ENCODE measurements at regions not wholly inside any gene's neighbourhood (a gene's known extent, or its start where the extent isn't known, plus 50 kb on each side); places are given as distances from the start of the nearest gene placed in this dataset.

DNA sequence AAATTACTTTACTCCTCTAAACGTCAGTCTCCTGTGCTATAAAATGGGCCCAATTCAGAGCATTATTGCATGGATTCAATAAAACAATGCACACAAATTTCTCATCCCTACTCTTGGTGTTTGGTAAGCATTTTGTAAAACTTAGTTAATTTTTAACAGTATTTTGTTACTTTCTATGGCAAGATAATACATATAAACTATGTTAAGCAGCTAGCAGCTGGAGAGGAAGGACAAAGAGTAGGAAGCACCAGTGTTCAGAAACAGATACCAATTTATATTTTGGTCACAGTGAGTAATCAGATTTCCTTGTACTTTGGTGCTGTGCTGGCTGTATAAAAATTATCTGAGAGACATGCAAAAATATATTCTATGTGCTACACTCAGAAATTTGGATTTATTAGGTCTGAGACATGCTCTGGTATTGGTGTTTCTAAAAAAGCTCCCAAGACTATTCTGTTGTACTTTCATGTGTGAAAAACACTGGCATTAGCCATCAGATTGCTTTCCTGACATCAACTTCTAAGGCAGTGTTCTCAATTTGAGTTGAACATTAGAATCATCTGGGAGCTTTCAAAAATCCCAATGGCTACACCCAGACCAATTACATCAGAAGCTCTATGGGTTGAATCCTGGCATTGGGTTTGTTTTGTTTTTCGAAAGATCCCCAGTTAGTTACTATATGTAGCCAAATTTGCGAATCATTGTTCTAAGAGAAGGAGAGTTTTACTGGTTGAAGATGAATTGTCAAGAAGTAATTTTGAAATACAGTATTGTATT, 100.3 kb upstream of the C1orf87 start:
- H3K27me3 ChIP-seq (ENCODE audit: control insufficient read depth, insufficient read depth, low read length): no peaks in the 10 kb centered on the region
- TF ChIP-seq, protein P1, sequence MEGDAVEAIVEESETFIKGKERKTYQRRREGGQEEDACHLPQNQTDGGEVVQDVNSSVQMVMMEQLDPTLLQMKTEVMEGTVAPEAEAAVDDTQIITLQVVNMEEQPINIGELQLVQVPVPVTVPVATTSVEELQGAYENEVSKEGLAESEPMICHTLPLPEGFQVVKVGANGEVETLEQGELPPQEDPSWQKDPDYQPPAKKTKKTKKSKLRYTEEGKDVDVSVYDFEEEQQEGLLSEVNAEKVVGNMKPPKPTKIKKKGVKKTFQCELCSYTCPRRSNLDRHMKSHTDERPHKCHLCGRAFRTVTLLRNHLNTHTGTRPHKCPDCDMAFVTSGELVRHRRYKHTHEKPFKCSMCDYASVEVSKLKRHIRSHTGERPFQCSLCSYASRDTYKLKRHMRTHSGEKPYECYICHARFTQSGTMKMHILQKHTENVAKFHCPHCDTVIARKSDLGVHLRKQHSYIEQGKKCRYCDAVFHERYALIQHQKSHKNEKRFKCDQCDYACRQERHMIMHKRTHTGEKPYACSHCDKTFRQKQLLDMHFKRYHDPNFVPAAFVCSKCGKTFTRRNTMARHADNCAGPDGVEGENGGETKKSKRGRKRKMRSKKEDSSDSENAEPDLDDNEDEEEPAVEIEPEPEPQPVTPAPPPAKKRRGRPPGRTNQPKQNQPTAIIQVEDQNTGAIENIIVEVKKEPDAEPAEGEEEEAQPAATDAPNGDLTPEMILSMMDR (IDR thresholded peaks at IDR 0.05; ENCODE audit: insufficient read depth, low read length, poor library complexity, severe bottlenecking): no peak
- no peaks in the 10 kb centered on the region for H3K36me3 ChIP-seq (ENCODE audit: control insufficient read depth, insufficient read depth, low read length)
- no peak for DNase-seq (ENCODE audit: low read depth)
- H3K4me3 ChIP-seq (ENCODE audit: low read depth, low read length): no peak overlapping the region

DNA sequence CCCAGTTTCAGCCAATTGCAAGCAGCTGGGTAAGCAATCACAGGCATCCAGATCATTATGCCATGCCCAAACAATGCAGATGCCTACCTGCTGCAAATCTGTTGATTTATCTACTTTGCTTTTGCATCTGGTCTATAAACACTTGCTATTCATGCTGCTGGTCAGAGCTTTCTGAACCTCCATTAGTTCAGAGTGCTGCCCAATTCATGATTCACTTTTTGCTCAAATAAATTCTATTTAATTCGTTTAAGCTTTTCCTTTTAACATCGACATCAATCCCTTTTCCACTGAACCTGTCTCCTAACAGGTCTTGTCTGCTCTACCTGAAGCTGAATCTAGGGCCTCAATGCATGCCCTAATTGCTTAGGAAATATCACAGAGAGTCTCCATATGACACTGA, 99.4 kb upstream of the C1orf87 start:
- H3K4me3 ChIP-seq (ENCODE audit: low read depth, low read length): no peak overlapping the region
- H3K27me3 ChIP-seq (ENCODE audit: control insufficient read depth, insufficient read depth, low read length): no peaks in the 10 kb centered on the region
- DNase-seq (ENCODE audit: low read depth): no peak
- TF ChIP-seq, protein P1 (IDR thresholded peaks at IDR 0.05; ENCODE audit: insufficient read depth, low read length, poor library complexity, severe bottlenecking): no peak
- H3K36me3 ChIP-seq (ENCODE audit: control insufficient read depth, insufficient read depth, low read length): no peaks in the 10 kb centered on the region

DNA sequence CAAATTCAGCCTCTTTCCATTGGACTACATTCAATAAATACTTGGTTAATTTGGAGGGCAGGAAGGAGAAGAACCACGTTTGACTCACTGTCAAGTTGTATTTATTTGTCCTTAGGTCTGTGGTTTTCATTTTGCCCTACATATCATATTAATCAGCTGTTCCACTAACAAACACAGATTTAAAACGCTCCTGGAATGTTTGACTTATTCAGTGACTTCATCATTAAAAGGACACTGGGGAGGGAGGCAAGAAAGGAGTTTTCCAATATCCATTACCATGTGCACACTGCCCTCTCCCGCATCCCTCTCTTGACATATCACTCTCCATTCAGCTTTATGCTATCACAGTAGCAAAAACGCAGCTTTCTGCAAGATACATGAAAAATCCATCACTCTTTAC, 98.2 kb upstream of the C1orf87 start:
- H3K27me3 ChIP-seq (ENCODE audit: control insufficient read depth, insufficient read depth, low read length): no peaks in the 10 kb centered on the region
- no peaks in the 10 kb centered on the region for H3K36me3 ChIP-seq (ENCODE audit: control insufficient read depth, insufficient read depth, low read length)
- DNase-seq (ENCODE audit: low read depth): no peak
- H3K4me3 ChIP-seq (ENCODE audit: low read depth, low read length): no peak overlapping the region
- TF ChIP-seq, protein P1 (IDR thresholded peaks at IDR 0.05; ENCODE audit: insufficient read depth, low read length, poor library complexity, severe bottlenecking): no peak

DNA sequence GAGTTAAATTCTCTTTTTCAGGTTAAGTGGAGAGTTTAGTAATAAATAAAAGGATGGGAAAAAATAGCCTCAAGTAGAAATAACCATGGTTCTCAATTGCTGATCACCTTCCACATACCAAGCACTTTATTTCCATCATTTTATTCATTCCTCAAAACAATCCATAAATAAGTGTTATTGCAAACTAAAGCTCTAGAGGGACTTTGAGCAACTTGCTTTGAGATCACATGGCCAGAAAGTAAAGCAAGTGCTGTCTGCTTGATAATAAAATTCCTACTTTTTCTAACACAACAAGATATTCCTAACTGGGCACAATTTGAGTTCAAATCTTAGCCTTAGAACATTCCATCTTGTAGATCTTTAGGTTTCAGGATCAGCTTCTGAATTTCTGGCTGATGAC, 97.1 kb upstream of the C1orf87 start:
- Histone ChIP-seq H3K4me3 (ENCODE audit: low read depth, low read length) (no peak overlapping the region), H3K27me3 (ENCODE audit: control insufficient read depth, insufficient read depth, low read length) (no peaks in the 10 kb centered on the region), H3K36me3 (ENCODE audit: control insufficient read depth, insufficient read depth, low read length) (no peaks in the 10 kb centered on the region)
- TF ChIP-seq, protein P1 (IDR thresholded peaks at IDR 0.05; ENCODE audit: insufficient read depth, low read length, poor library complexity, severe bottlenecking): no peak
- DNase-seq (ENCODE audit: low read depth): no peak

DNA sequence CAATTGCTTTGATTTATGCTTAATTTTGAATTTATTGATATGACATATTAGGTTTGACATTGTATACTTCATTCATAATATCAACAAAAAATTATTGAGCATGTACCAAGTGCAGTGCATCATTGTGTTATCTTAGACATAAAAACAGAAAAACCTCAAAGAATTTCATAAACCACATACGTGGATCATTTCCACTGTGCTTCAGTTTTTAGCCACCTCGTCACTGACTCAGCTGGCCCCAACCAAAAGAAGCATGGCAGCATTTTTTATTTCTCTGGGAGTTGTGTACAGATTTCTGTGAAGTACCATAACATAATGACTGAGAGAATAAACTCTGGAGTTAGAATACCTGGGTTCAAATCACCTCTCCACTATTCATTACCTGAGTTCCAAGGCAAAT, 95.6 kb upstream of the C1orf87 start:
- Histone ChIP-seq H3K36me3 (ENCODE audit: control insufficient read depth, insufficient read depth, low read length) (no peaks in the 10 kb centered on the region), H3K4me3 (ENCODE audit: low read depth, low read length) (no peak overlapping the region), H3K27me3 (ENCODE audit: control insufficient read depth, insufficient read depth, low read length) (no peaks in the 10 kb centered on the region)
- TF ChIP-seq, protein P1 (IDR thresholded peaks at IDR 0.05; ENCODE audit: insufficient read depth, low read length, poor library complexity, severe bottlenecking): no peak
- no peak for DNase-seq (ENCODE audit: low read depth)

DNA sequence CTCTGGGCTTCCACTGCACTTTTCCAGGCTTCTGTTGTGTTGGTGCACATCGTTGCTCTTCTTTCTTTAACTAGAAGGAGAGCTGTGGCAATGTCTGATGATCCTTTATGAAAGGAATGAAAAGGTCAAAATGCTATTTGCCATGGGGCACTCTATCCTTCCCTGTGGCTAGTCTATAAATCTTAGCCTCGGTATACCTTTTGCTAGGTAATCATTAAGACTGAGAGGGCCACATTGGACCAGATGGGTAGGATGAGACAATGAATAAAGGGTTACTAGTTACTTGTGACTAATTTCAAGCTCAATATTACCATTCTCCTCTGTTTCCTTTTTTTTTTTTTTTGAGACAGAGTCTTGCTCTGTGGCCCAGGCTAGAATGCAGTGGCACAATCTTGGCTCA, 89.4 kb upstream of the C1orf87 start:
- Histone ChIP-seq H3K4me3 (ENCODE audit: low read depth, low read length) (no peak overlapping the region), H3K27me3 (ENCODE audit: control insufficient read depth, insufficient read depth, low read length) (no peaks in the 10 kb centered on the region), H3K36me3 (ENCODE audit: control insufficient read depth, insufficient read depth, low read length) (no peaks in the 10 kb centered on the region)
- no peak for DNase-seq (ENCODE audit: low read depth)
- TF ChIP-seq, protein P1 (IDR thresholded peaks at IDR 0.05; ENCODE audit: insufficient read depth, low read length, poor library complexity, severe bottlenecking): no peak

All from kidney epithelial cell (primary cell).